H1 (cell line): ENCODE measurements at regions not wholly inside any gene's neighbourhood (a gene's known extent, or its start where the extent isn't known, plus 50 kb on each side); places are given as distances from the start of the nearest gene placed in this dataset.

Experiments
- ASH2L ChIP-seq: fragments of 200-600, 300-600 bp; sonication (generic); IDR thresholded peaks from one replicate; pipeline ENCODE4 v1.7.1; 2017; ENCODE audit warnings: low read length
- ATF3 ChIP-seq: IDR thresholded peaks from 2 replicates; pipeline ENCODE4 v1.6.1; 2011; ENCODE audit warnings: low read depth, mild to moderate bottlenecking, low read length; ENCODE audit not compliant: insufficient read depth
- CBX5 ChIP-seq: fragments of 300-800, 300-1000 bp; sonication (generic); IDR thresholded peaks from 2 replicates; pipeline ENCODE4 v1.7.1; 2016; ENCODE audit warnings: antibody characterized with exemption, low read length, low read depth
- CTCF ChIP-seq, 3 experiments: IDR thresholded peaks; 1 replicate in 2 of 3; 2 replicates in 1 of 3; pipeline versions ENCODE4 v1.5.1 to v1.6.1; 2011; ENCODE audit warnings: low read length in 3 of 3, mild to moderate bottlenecking in 3 of 3, inconsistent platforms in 2 of 3, low read depth in 1 of 3, moderate library complexity in 1 of 3; ENCODE audit not compliant: insufficient read depth in 1 of 3; ENCODE audit errors: control extremely low read depth in 1 of 3
- EP300 ChIP-seq, 2 experiments: IDR thresholded peaks; 1 replicate in 1 of 2; 2 replicates in 1 of 2; pipeline ENCODE4 v1.6.1; 2011 to 2012; ENCODE audit warnings: low read depth in 2 of 2, low read length in 2 of 2, mild to moderate bottlenecking in 2 of 2, borderline replicate concordance in 1 of 2, inconsistent platforms in 1 of 2, moderate library complexity in 1 of 2
- EZH2 ChIP-seq: fragments of 200-600 bp; sonication (generic); IDR thresholded peaks from 2 replicates; pipeline ENCODE4 v1.7.1; 2012; ENCODE audit warnings: low read depth, mild to moderate bottlenecking, moderate library complexity, low read length, inconsistent platforms; ENCODE audit not compliant: severe bottlenecking
- JUN ChIP-seq: IDR thresholded peaks from 2 replicates; pipeline ENCODE4 v1.6.1; 2011; ENCODE audit warnings: low read depth, mild to moderate bottlenecking, improper control_type of control experiment, low read length
- KDM4A ChIP-seq: IDR thresholded peaks from one replicate; pipeline ENCODE4 v1.7.1; 2012; ENCODE audit warnings: low read depth, mild to moderate bottlenecking, moderate library complexity, low read length, inconsistent platforms; ENCODE audit not compliant: severe bottlenecking
- POLR2A ChIP-seq, 2 experiments: IDR thresholded peaks; 1 replicate in 1 of 2; 2 replicates in 1 of 2; pipeline ENCODE4 v1.6.1; 2011; ENCODE audit warnings: low read depth in 2 of 2, low read length in 2 of 2, mild to moderate bottlenecking in 2 of 2; ENCODE audit errors: control extremely low read depth in 1 of 2
- POLR2AphosphoS5 ChIP-seq: IDR thresholded peaks from 2 replicates; pipeline ENCODE4 v1.6.1; 2011; ENCODE audit warnings: low read depth, low read length
- SIN3A ChIP-seq, 2 experiments: IDR thresholded peaks in 1 of 2; conservative IDR thresholded peaks in 1 of 2; 2 replicates each; pipeline ENCODE4 v1.6.1; 2011 to 2012; ENCODE audit warnings: low read length in 2 of 2, improper control_type of control experiment in 1 of 2, low read depth in 1 of 2, mild to moderate bottlenecking in 1 of 2
- SRF ChIP-seq: IDR thresholded peaks from 2 replicates; pipeline ENCODE4 v1.6.1; 2011; ENCODE audit warnings: mild to moderate bottlenecking, low read depth, low read length, moderate library complexity
- YY1 ChIP-seq: IDR thresholded peaks from 2 replicates; pipeline ENCODE4 v1.6.1; 2011; ENCODE audit warnings: low read depth, mild to moderate bottlenecking, low read length

GRCh38 chr12:91983935-91984334, 161.7 kb downstream of the BTG1 start:
- TF ChIP-seq YY1 = no peak
- no peak for TF ChIP-seq CTCF (IDR thresholded peaks at IDR 0.05; ENCODE audit: control extremely low read depth in 1 of 3, insufficient read depth in 1 of 3, low read depth in 1 of 3, low read length in 3 of 3)
- TF ChIP-seq ATF3 = no peak
- no peak for TF ChIP-seq POLR2A (IDR thresholded peaks at IDR 0.05; ENCODE audit: control extremely low read depth in 1 of 2, low read depth in 2 of 2, low read length in 2 of 2)
- TF ChIP-seq POLR2AphosphoS5 = peak; percentile 73; the same call in 1 of the 2 replicates
- no peak for TF ChIP-seq EZH2
- TF ChIP-seq ASH2L = no peak
- no peak for TF ChIP-seq JUN
- no peak for TF ChIP-seq SIN3A (conservative IDR thresholded peaks at IDR 0.05 in 1 of 2, IDR thresholded peaks at IDR 0.05 in 1 of 2; ENCODE audit: low read depth in 1 of 2, low read length in 2 of 2)
- TF ChIP-seq EP300 (IDR thresholded peaks at IDR 0.05; ENCODE audit: borderline replicate concordance in 1 of 2, low read depth in 2 of 2, low read length in 2 of 2) = no peak
- TF ChIP-seq KDM4A = no peak
- no peak for TF ChIP-seq CBX5
- no peak for TF ChIP-seq SRF
